GM18519 (cell line): ENCODE measurements at regions not wholly inside any gene's neighbourhood (a gene's known extent, or its start where the extent isn't known, plus 50 kb on each side); places are given as distances from the start of the nearest gene placed in this dataset.

Experiments
- ATAC-seq: cut with Tn5 transposase; IDR thresholded peaks from one replicate; pipeline ENCODE4 v1.9.1; 2021; ENCODE audit warnings: mild to moderate bottlenecking, moderate library complexity; ENCODE audit not compliant: unreplicated experiment, low FRiP score

GRCh38 chr4:189765736-189766135 is 174.9 kb upstream of the FRG1 start:
- ATAC-seq = no peak

- ATAC-seq = no peak
Observed at GRCh38 chr4:189767941-189768340, 172.7 kb upstream of the FRG1 start.

- ATAC-seq = no peak
Observed at GRCh38 chr4:189769131-189769530, 171.5 kb upstream of the FRG1 start.

- ATAC-seq = no peak
Observed at GRCh38 chr4:189771696-189772361, 168.8 kb upstream of the FRG1 start.

- ATAC-seq = no peak
Observed at GRCh38 chr4:189773909-189774308, 166.8 kb upstream of the FRG1 start.

- no peak for ATAC-seq
Observed at GRCh38 chr4:189779281-189779980, 161.2 kb upstream of the FRG1 start.

- no peak for ATAC-seq
Observed at GRCh38 chr4:189780391-189780790, 160.3 kb upstream of the FRG1 start.

GRCh38 chr4:189784651-189785050 is 156.0 kb upstream of the FRG1 start:
- no peak for ATAC-seq

- ATAC-seq = no peak
Observed at GRCh38 chr4:189785257-189785656, 155.4 kb upstream of the FRG1 start.

GRCh38 chr4:189786447-189786846 is 154.2 kb upstream of the FRG1 start:
- no peak for ATAC-seq

- no peak for ATAC-seq
Observed at GRCh38 chr4:189787216-189788031, 153.2 kb upstream of the FRG1 start.

- peak; percentile 79 for ATAC-seq
Observed at GRCh38 chr4:189792924-189793618, 147.6 kb upstream of the FRG1 start.

GRCh38 chr4:189800545-189801088 is 140.1 kb upstream of the FRG1 start:
- no peak for ATAC-seq

- ATAC-seq = no peak
Observed at GRCh38 chr4:189802884-189803283, 137.8 kb upstream of the FRG1 start.

GRCh38 chr4:189804894-189805293 is 135.8 kb upstream of the FRG1 start:
- no peak for ATAC-seq

GRCh38 chr4:189806506-189806905 is 134.2 kb upstream of the FRG1 start:
- no peak for ATAC-seq

GRCh38 chr4:189807031-189807430 is 133.6 kb upstream of the FRG1 start:
- ATAC-seq = no peak

GRCh38 chr4:189809241-189809735 is 131.4 kb upstream of the FRG1 start:
- no peak for ATAC-seq

- no peak for ATAC-seq
Observed at GRCh38 chr4:189809839-189810238, 130.8 kb upstream of the FRG1 start.
